Ovary (tissue), 7 donors: ENCODE measurements at regions not wholly inside any gene's neighbourhood (a gene's known extent, or its start where the extent isn't known, plus 50 kb on each side); places are given as distances from the start of the nearest gene placed in this dataset.

ENCODE experiments used
- DNase-seq, 5 donors: peaks; one replicate each; pipeline ENCODE4 v3.0.0-alpha.2; 2019 to 2020
- H3K27ac ChIP-seq, 2 donors: fragments of 200-600 bp; one replicate each; pipeline versions ENCODE4 v1.5.1 to v1.8.0; 2019 to 2022
- H3K27me3 ChIP-seq: fragments of 200-600 bp; one replicate; pipeline ENCODE4 v1.8.0; 2022
- H3K36me3 ChIP-seq: fragments of 200-600 bp; sonication (generic); one replicate; pipeline ENCODE4 v1.5.1; 2019
- H3K4me1 ChIP-seq: one replicate; pipeline ENCODE4 v1.8.1; 2013; ENCODE audit warnings: mild to moderate bottlenecking, moderate library complexity; ENCODE audit not compliant: insufficient read depth
- H3K4me3 ChIP-seq: fragments of 200-600 bp; sonication (generic); one replicate; pipeline ENCODE4 v1.5.1; 2017
- H3K9me3 ChIP-seq, 2 donors: fragments of 200-600 bp in 1 of 2; sonication (generic) in 1 of 2; one replicate each; pipeline versions ENCODE4 v1.5.1 to v1.8.1; 2013 to 2019; ENCODE audit warnings: mild to moderate bottlenecking in 1 of 2, moderate library complexity in 1 of 2
- CTCF ChIP-seq, 3 donors: fragments of 450-650 bp in 2 of 3; fragments of 200-600 bp in 1 of 3; IDR thresholded peaks; one replicate each; pipeline versions ENCODE4 v1.5.1 to v1.8.0; 2016 to 2022; ENCODE audit warnings: antibody characterized with exemption in 3 of 3, mild to moderate bottlenecking in 1 of 3
- EP300 ChIP-seq: sonication (generic); formaldehyde crosslinking; IDR thresholded peaks from one replicate; pipeline ENCODE4 v1.6.1; 2017; ENCODE audit warnings: antibody characterized with exemption
- POLR2A ChIP-seq: fragments of 450-650 bp; IDR thresholded peaks from one replicate; pipeline ENCODE4 v1.6.1; 2017; ENCODE audit warnings: antibody characterized with exemption, mild to moderate bottlenecking, moderate library complexity
- WGBS, 3 donors: extraction: QIAGEN DNeasy Blood & Tissue Kit in 1 of 3; methylation state at CpG; one replicate each; pipeline versions ENCODE4 v1.1.5 to v1.1.7; 2013 to 2017; 5-methylcytosine and 5-hydroxymethylcytosine counted together
- intact Hi-C, 4 donors: fragments of 100-400 bp; cut with DNase I; formaldehyde crosslinking; loops; one replicate each; pipeline versions ENCODE4 v1.11.0 to v1.15.1; 2022 to 2023
- donor health status: DM: no; HTN: no; CAD: no; lungs with moderate emphysema.
- donor health status: DM: no; HTN: no; CAD: no.
- donor health status: Bipolar disorder and iron deficiency.
- donor health status: DM: no; HTN: no; CAD: no.
- donor health status: DM: yes; HTN: yes; CAD: no.

GRCh38 chr21:43364261-43364510 is 62.7 kb downstream of the SIK1 start:
- Histone ChIP-seq H3K4me1 (peaks cover 11% of the 10 kb centered on the region), H3K9me3 (no peaks in the 10 kb centered on the region), H3K27ac (no peak overlapping the region), H3K27me3 (no peaks in the 10 kb centered on the region), H3K36me3 (no peaks in the 10 kb centered on the region), H3K4me3 (no peak overlapping the region)
- intact Hi-C loops = no loop called here
- no peak for TF ChIP-seq EP300
- TF ChIP-seq CTCF (IDR thresholded peaks at IDR 0.05) = no peak
- TF ChIP-seq POLR2A = no peak
- DNase-seq = no peak
- 91 to 94% (median 93%) methylated on average over 7 of the region's 7 CpGs for WGBS, 3 donors

DNA sequence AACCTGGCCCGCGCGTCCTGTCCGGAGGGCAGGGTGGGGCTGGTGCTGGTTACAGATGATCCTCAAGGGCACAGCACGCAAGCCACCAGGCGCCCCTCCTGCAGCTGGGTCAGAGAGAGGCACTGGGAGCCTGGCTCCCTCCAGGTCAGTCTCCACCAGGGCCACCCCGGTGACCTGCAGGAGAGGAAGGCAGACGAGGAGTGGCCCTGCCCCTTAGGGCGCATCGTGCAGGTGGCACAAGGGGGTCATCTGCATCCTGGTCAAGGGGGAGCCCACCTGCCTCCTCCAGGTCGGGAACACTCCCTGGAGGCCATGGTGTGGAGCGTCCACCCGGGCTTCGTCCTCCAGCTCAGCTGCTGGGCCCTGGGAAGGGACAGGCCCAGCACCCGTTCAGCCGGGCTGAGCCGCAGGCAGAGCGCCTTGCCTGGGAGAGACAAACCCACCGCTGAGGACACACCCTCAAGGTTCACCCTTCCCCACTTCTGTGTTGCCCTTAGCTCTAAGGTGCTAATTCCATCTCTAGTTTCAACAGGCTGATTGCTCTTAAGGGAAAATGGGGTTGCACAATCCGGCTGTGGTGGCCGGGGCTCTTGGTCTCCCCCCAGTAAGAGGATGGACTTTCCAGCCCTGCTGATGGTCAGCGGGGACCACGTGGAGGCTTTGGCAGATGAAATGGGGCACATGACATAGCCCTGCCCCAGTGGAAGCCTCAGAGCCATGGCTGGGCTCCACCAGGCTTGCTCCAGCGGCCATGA is 63.2 kb downstream of the SIK1 start:
- H3K36me3 ChIP-seq = no peaks in the 10 kb centered on the region
- WGBS, 3 donors = 92 to 94% (median 93%) methylated on average over 24 of the region's 24 CpGs
- DNase-seq = peak in 1 of 5 donors; percentile 30
- H3K27ac ChIP-seq = no peak overlapping the region
- peaks cover 11% of the 10 kb centered on the region for H3K4me1 ChIP-seq
- no peak overlapping the region for H3K4me3 ChIP-seq
- no peaks in the 10 kb centered on the region for H3K27me3 ChIP-seq
- TF ChIP-seq EP300 (no peak), POLR2A (no peak), CTCF (IDR thresholded peaks at IDR 0.05) (no peak)
- no peaks in the 10 kb centered on the region for H3K9me3 ChIP-seq
- intact Hi-C loops = no loop called here

DNA sequence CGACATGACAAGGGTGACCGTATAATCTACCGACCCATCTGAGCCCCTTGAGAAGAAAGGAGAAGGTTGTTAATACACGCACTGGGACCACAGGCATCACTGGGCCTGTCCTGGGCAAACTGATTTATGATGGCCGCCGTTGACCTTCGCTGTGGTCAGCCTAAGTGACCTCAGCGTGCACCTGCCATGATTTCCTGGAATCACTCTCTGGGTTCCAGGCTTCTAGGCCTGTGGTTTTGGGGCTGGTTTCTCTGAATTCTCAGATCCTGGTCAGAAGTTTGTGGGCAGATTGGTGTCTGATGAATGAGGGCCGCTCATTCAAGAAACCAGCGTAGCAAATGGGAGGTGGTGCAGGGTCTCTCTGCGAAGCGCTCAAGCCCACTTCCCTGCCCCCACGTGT is 64.0 kb downstream of the SIK1 start:
- Histone ChIP-seq H3K4me3 (no peak overlapping the region), H3K36me3 (no peaks in the 10 kb centered on the region), H3K27ac (peak overlapping the region in 1 of 2 donors; percentile 71), H3K9me3 (no peaks in the 10 kb centered on the region), H3K4me1 (peaks cover 11% of the 10 kb centered on the region), H3K27me3 (no peaks in the 10 kb centered on the region)
- DNase-seq = peak in 1 of 5 donors; percentile 26
- no peak for TF ChIP-seq CTCF (IDR thresholded peaks at IDR 0.05)
- TF ChIP-seq POLR2A = no peak
- TF ChIP-seq EP300 = no peak
- 90 to 94% (median 92%) methylated on average over 13 of the region's 13 CpGs for WGBS, 3 donors
- intact Hi-C loops = no loop called here

DNA sequence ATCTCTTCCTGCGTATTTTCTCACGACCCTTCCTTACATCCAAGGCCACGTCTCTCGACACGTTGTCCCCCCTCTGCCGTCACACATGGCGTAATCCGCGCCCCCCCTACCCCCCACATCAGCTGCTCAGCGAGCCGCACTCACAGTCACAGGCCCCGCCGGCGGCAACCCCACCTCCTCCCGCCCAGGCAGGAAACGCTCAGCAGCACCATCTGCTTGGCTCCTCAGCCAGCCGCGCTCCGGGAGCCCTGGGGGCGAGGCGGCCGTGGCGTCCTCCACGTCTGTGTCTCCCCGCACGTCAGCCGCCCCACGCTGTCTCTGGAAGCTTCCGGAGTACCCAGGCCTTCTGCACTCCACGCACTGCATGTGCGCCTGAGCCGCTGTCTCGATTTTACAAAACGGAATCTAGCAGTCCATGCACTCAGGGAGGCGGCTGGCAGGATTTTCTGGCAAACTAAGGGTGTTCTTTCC is 64.6 kb downstream of the SIK1 start:
- 5 to 14% (median 7%) methylated on average over 35 of the region's 35 CpGs for WGBS, 3 donors
- no peak overlapping the region for H3K4me3 ChIP-seq
- H3K36me3 ChIP-seq = no peaks in the 10 kb centered on the region
- H3K9me3 ChIP-seq = no peaks in the 10 kb centered on the region
- peak overlapping the region in 1 of 2 donors; percentile 71 for H3K27ac ChIP-seq
- intact Hi-C loops = no loop called here
- TF ChIP-seq CTCF (IDR thresholded peaks at IDR 0.05) (no peak), EP300 (no peak), POLR2A (no peak)
- no peaks in the 10 kb centered on the region for H3K27me3 ChIP-seq
- H3K4me1 ChIP-seq = peaks cover 11% of the 10 kb centered on the region
- DNase-seq = peak; percentile 74 to 87 (median 85)
